K562 (cell line): ENCODE measurements at regions not wholly inside any gene's neighbourhood (a gene's known extent, or its start where the extent isn't known, plus 50 kb on each side); places are given as distances from the start of the nearest gene placed in this dataset.

Source experiments
- ATAC-seq: fragments of 200-7000 bp; cut with Tn5 transposase; 3 replicates; pipeline ENCODE4 v1.9.1; 2020; ENCODE audit warnings: moderate library complexity
- BruUV-seq: library from RNA; stranded (reverse); fragments of 400-500 nt; replicated peaks from 2 replicates; lab custom pipeline; 2021; lab: Mats Ljungman, UMichigan
- CTCF ChIA-PET: fragments of 300-600 bp; formaldehyde crosslinking; extraction: SDS; loops from one replicate; lab custom pipeline; 2021; ENCODE audit warnings: low intra/inter-chr PET ratio; lab: Yijun Ruan, JAX
- POLR2A ChIA-PET: fragments of 300-600, 350-650 bp; sonication (Branson Sonifier 250); formaldehyde crosslinking; extraction: SDS; loops from one replicate; lab custom pipeline; 2021; ENCODE audit warnings: antibody characterized with exemption, inconsistent platforms; lab: Yijun Ruan, JAX
- DNase-seq, 4 experiments: peaks; one replicate each; pipeline versions ENCODE4 v3.0.0 to v3.0.0-alpha.2; 2011 to 2018; ENCODE audit warnings: low spot score in 3 of 4, mixed read lengths in 3 of 4; ENCODE audit errors: extremely low read depth in 1 of 4
- FAIRE-seq: peaks from 2 replicates; lab custom pipeline; 2011; peaks lifted over from hg19 to GRCh38; lab: Jason Lieb, UNC
- H2AFZ ChIP-seq: 2 replicates; pipeline ENCODE4 v1.6.0; 2011; ENCODE audit warnings: low read depth, low read length, control low read depth, inconsistent platforms
- H3K27ac ChIP-seq: fragments of 200-600 bp; 3 replicates; pipeline ENCODE4 v1.8.0; 2011; ENCODE audit warnings: low read depth, mild to moderate bottlenecking, control low read depth, inconsistent platforms, low read length, moderate library complexity, mixed read lengths; ENCODE audit errors: extremely low read depth
- H3K27me3 ChIP-seq, 2 experiments: fragments of 300-600 bp in 1 of 2; 2 replicates in 1 of 2; 3 replicates in 1 of 2; pipeline versions ENCODE4 v1.6.0 to v1.8.0; 2011; ENCODE audit warnings: inconsistent platforms in 2 of 2, low read length in 2 of 2, mild to moderate bottlenecking in 1 of 2, mixed read lengths in 1 of 2, moderate library complexity in 1 of 2; ENCODE audit not compliant: control insufficient read depth in 2 of 2, insufficient read depth in 2 of 2
- H3K36me3 ChIP-seq: fragments of 300-600 bp; 3 replicates; pipeline ENCODE4 v1.8.0; 2011; ENCODE audit warnings: mild to moderate bottlenecking, low read length, inconsistent platforms; ENCODE audit not compliant: control insufficient read depth, insufficient read depth
- H3K4me1 ChIP-seq, 2 experiments: fragments of 200-600 bp in 1 of 2; replicated peaks in 1 of 2; 2 replicates in 1 of 2; 3 replicates in 1 of 2; pipeline versions ENCODE4 v1.5.1 to v1.8.0; 2011; ENCODE audit warnings: inconsistent platforms in 2 of 2, low read length in 2 of 2, mild to moderate bottlenecking in 1 of 2, mixed read lengths in 1 of 2, moderate library complexity in 1 of 2; ENCODE audit not compliant: control insufficient read depth in 2 of 2, insufficient read depth in 2 of 2
- H3K4me2 ChIP-seq: 2 replicates; pipeline ENCODE4 v1.6.1; 2011; ENCODE audit warnings: low read length, control low read depth, inconsistent platforms, mixed read lengths; ENCODE audit not compliant: insufficient read depth
- H3K4me3 ChIP-seq: fragments of 200-600 bp; sonication (generic), shearing (Covaris generic); 2 replicates; pipeline ENCODE4 v1.5.1; 2016; ENCODE audit warnings: control low read depth, inconsistent platforms
- H3K79me2 ChIP-seq: fragments of 200-600 bp; 3 replicates; pipeline ENCODE4 v1.8.0; 2011; ENCODE audit warnings: low read length, inconsistent platforms; ENCODE audit not compliant: control insufficient read depth, insufficient read depth
- H3K9ac ChIP-seq, 2 experiments: 2 replicates each; pipeline versions ENCODE4 v1.6.0 to v1.6.1; 2011; ENCODE audit warnings: low read depth in 2 of 2, low read length in 2 of 2, control low read depth in 1 of 2, inconsistent platforms in 1 of 2, mild to moderate bottlenecking in 1 of 2, mixed read lengths in 1 of 2; ENCODE audit not compliant: insufficient read depth in 1 of 2
- H3K9me1 ChIP-seq: one replicate; pipeline ENCODE4 v1.6.0; 2011; ENCODE audit warnings: inconsistent platforms, mild to moderate bottlenecking, low read length, moderate library complexity; ENCODE audit not compliant: control insufficient read depth, insufficient read depth
- H3K9me3 ChIP-seq: replicated peaks from 2 replicates; pipeline ENCODE4 v1.5.1; 2011; ENCODE audit warnings: low read depth, low read length, inconsistent platforms; ENCODE audit not compliant: control insufficient read depth, insufficient read depth
- H4K20me1 ChIP-seq: replicated peaks from 2 replicates; pipeline ENCODE4 v1.6.1; 2011; ENCODE audit warnings: low read length, inconsistent platforms, mixed read lengths; ENCODE audit not compliant: control insufficient read depth, insufficient read depth
- MLX ChIP-seq, 2 experiments: fragments of 450-650 bp in 1 of 2; sonication (generic) in 1 of 2; formaldehyde crosslinking; conservative IDR thresholded peaks; 2 replicates each; pipeline versions ENCODE4 v1.4.0 to v1.8.1; 2020 to 2022; ENCODE audit warnings: mild to moderate bottlenecking in 1 of 2, missing genetic modification reagents in 1 of 2
- MYNN ChIP-seq, 2 experiments: sonication (generic); formaldehyde crosslinking in 1 of 2; IDR thresholded peaks; 2 replicates each; pipeline versions ENCODE4 v1.5.0 to v1.6.1; 2016 to 2020; ENCODE audit warnings: antibody characterized with exemption in 1 of 2, missing genetic modification reagents in 1 of 2
- PCBP2 ChIP-seq: fragments of 200-400 bp; formaldehyde crosslinking; IDR thresholded peaks from 2 replicates; pipeline ENCODE4 v1.6.1; 2018; ENCODE audit warnings: low read length, low read depth, mild to moderate bottlenecking, moderate library complexity; ENCODE audit not compliant: poor library complexity, severe bottlenecking
- POLR2H ChIP-seq: IDR thresholded peaks from 2 replicates; pipeline ENCODE4 v1.6.1; 2016; ENCODE audit warnings: missing genetic modification characterization, low read depth, mild to moderate bottlenecking, control low read depth, missing compliant biosample characterization, moderate library complexity
- SNIP1 ChIP-seq: fragments of 450-650 bp; IDR thresholded peaks from 2 replicates; pipeline ENCODE4 v1.7.1; 2017; ENCODE audit warnings: low read depth, mild to moderate bottlenecking
- U2AF1 ChIP-seq: fragments of 200-400 bp; formaldehyde crosslinking; optimal IDR thresholded peaks from 2 replicates; pipeline ENCODE3; 2017; ENCODE audit warnings: mild to moderate bottlenecking, low read depth, low read length, moderate library complexity
- ZNF274 ChIP-seq: IDR thresholded peaks from 2 replicates; pipeline ENCODE4 v1.6.1; 2011; ENCODE audit warnings: low read depth, mild to moderate bottlenecking, low read length, moderate library complexity, borderline replicate concordance
- WGBS: fragments of 100-300 bp; shearing (Covaris generic); methylation state at CpG from one replicate; pipeline ENCODE4 v1.1.6; 2016; ENCODE audit warnings: low coverage, mixed read lengths; ENCODE audit not compliant: insufficient coverage; ENCODE audit errors: missing lambda C conversion rate; 5-methylcytosine and 5-hydroxymethylcytosine counted together
- in situ Hi-C: fragments of 300-500 bp; cut with MboI; formaldehyde crosslinking; loops from 4 replicates; pipeline ENCODE4 v1.15.0; 2018; ENCODE audit warnings: inconsistent platforms, mixed read lengths
- intact Hi-C: fragments of 100-400 bp; cut with micrococcal nuclease; formaldehyde crosslinking; loops from 2 replicates; pipeline ENCODE4 v1.14.2; 2022
- TF ChIP-seq, protein P1 (sequence below): fragments of 200-600 bp; sonication (generic); IDR thresholded peaks from one replicate; pipeline ENCODE4 v1.6.1; 2012; ENCODE audit warnings: mild to moderate bottlenecking, low read depth, low read length, inconsistent platforms

- ChIA-PET CTCF (no interaction called here), POLR2A (no interaction called here)
- no TSS peak for BruUV-seq
- no peak overlapping the region for H3K4me2 ChIP-seq
- H3K4me1 ChIP-seq: no peaks in the 10 kb centered on the region
- intact Hi-C loops: no loop called here
- no peaks in the 10 kb centered on the region for H3K27me3 ChIP-seq
- H3K79me2 ChIP-seq: no peaks in the 10 kb centered on the region
- WGBS: 0% methylated on average over 6 of the region's 6 CpGs
- H4K20me1 ChIP-seq: no peaks in the 10 kb centered on the region
- no peak for FAIRE-seq
- in situ Hi-C loops: no loop called here
- H2AFZ ChIP-seq: no peak overlapping the region
- H3K9me1 ChIP-seq: no peaks in the 10 kb centered on the region
- H3K4me3 ChIP-seq: no peak overlapping the region
- 0 out of 2 replicates have a peak, but pooled peaks cover 2% of the 10 kb centered on the region for H3K9me3 ChIP-seq
- H3K9ac ChIP-seq: no peak overlapping the region
- no peaks in the 10 kb centered on the region for H3K36me3 ChIP-seq
- ATAC-seq: no peak
- no peak overlapping the region for H3K27ac ChIP-seq
- no peak for DNase-seq
- TF ChIP-seq, protein P1, sequence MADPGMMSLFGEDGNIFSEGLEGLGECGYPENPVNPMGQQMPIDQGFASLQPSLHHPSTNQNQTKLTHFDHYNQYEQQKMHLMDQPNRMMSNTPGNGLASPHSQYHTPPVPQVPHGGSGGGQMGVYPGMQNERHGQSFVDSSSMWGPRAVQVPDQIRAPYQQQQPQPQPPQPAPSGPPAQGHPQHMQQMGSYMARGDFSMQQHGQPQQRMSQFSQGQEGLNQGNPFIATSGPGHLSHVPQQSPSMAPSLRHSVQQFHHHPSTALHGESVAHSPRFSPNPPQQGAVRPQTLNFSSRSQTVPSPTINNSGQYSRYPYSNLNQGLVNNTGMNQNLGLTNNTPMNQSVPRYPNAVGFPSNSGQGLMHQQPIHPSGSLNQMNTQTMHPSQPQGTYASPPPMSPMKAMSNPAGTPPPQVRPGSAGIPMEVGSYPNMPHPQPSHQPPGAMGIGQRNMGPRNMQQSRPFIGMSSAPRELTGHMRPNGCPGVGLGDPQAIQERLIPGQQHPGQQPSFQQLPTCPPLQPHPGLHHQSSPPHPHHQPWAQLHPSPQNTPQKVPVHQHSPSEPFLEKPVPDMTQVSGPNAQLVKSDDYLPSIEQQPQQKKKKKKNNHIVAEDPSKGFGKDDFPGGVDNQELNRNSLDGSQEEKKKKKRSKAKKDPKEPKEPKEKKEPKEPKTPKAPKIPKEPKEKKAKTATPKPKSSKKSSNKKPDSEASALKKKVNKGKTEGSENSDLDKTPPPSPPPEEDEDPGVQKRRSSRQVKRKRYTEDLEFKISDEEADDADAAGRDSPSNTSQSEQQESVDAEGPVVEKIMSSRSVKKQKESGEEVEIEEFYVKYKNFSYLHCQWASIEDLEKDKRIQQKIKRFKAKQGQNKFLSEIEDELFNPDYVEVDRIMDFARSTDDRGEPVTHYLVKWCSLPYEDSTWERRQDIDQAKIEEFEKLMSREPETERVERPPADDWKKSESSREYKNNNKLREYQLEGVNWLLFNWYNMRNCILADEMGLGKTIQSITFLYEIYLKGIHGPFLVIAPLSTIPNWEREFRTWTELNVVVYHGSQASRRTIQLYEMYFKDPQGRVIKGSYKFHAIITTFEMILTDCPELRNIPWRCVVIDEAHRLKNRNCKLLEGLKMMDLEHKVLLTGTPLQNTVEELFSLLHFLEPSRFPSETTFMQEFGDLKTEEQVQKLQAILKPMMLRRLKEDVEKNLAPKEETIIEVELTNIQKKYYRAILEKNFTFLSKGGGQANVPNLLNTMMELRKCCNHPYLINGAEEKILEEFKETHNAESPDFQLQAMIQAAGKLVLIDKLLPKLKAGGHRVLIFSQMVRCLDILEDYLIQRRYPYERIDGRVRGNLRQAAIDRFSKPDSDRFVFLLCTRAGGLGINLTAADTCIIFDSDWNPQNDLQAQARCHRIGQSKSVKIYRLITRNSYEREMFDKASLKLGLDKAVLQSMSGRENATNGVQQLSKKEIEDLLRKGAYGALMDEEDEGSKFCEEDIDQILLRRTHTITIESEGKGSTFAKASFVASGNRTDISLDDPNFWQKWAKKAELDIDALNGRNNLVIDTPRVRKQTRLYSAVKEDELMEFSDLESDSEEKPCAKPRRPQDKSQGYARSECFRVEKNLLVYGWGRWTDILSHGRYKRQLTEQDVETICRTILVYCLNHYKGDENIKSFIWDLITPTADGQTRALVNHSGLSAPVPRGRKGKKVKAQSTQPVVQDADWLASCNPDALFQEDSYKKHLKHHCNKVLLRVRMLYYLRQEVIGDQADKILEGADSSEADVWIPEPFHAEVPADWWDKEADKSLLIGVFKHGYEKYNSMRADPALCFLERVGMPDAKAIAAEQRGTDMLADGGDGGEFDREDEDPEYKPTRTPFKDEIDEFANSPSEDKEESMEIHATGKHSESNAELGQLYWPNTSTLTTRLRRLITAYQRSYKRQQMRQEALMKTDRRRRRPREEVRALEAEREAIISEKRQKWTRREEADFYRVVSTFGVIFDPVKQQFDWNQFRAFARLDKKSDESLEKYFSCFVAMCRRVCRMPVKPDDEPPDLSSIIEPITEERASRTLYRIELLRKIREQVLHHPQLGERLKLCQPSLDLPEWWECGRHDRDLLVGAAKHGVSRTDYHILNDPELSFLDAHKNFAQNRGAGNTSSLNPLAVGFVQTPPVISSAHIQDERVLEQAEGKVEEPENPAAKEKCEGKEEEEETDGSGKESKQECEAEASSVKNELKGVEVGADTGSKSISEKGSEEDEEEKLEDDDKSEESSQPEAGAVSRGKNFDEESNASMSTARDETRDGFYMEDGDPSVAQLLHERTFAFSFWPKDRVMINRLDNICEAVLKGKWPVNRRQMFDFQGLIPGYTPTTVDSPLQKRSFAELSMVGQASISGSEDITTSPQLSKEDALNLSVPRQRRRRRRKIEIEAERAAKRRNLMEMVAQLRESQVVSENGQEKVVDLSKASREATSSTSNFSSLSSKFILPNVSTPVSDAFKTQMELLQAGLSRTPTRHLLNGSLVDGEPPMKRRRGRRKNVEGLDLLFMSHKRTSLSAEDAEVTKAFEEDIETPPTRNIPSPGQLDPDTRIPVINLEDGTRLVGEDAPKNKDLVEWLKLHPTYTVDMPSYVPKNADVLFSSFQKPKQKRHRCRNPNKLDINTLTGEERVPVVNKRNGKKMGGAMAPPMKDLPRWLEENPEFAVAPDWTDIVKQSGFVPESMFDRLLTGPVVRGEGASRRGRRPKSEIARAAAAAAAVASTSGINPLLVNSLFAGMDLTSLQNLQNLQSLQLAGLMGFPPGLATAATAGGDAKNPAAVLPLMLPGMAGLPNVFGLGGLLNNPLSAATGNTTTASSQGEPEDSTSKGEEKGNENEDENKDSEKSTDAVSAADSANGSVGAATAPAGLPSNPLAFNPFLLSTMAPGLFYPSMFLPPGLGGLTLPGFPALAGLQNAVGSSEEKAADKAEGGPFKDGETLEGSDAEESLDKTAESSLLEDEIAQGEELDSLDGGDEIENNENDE: no peak
- TF ChIP-seq PCBP2 (no peak), U2AF1 (no peak), SNIP1 (no peak), POLR2H (tag) (no peak), MYNN (IDR thresholded peaks at IDR 0.05) (no peak), MYNN (CRISPR knock-in tag; IDR thresholded peaks at IDR 0.05) (no peak), ZNF274 (no peak), MLX (CRISPR knock-in tag; conservative IDR thresholded peaks at IDR 0.05) (no peak)
Observed at GRCh38 chr6:156181506-156181905, 595.7 kb upstream of the ARID1B start.
